Right atrium auricular region (tissue), 2 donors: ENCODE measurements at regions not wholly inside any gene's neighbourhood (a gene's known extent, or its start where the extent isn't known, plus 50 kb on each side); places are given as distances from the start of the nearest gene placed in this dataset.
"Not testable (repeated sequence)": the region's sequence is repeated elsewhere in the genome, so short reads cannot be mapped to it uniquely, and the experiment has no call there.

ENCODE experiments used
- DNase-seq: peaks from one replicate; pipeline ENCODE4 v3.0.0-alpha.2; 2019; ENCODE audit warnings: low spot score
- H3K27ac ChIP-seq, 2 donors: fragments of 200-600 bp; sonication (generic); 1 replicate in 1 of 2; 2 replicates in 1 of 2; pipeline ENCODE4 v1.5.1; 2016 to 2019
- H3K27me3 ChIP-seq, 2 donors: fragments of 200-600 bp; sonication (generic); one replicate each; pipeline versions ENCODE4 v1.5.1 to v1.6.0; 2017 to 2019
- H3K36me3 ChIP-seq: fragments of 200-600 bp; sonication (generic); one replicate; pipeline ENCODE4 v1.5.1; 2016
- H3K4me1 ChIP-seq, 2 donors: fragments of 200-600 bp; sonication (generic); one replicate each; pipeline versions ENCODE4 v1.5.1 to v1.6.0; 2017 to 2019
- H3K4me3 ChIP-seq, 2 donors: fragments of 200-600 bp; sonication (generic); 1 replicate in 1 of 2; 2 replicates in 1 of 2; pipeline ENCODE4 v1.5.1; 2017 to 2019; ENCODE audit warnings: mild to moderate bottlenecking in 1 of 2, moderate library complexity in 1 of 2
- H3K9me3 ChIP-seq, 2 donors: fragments of 200-600 bp; sonication (generic); one replicate each; pipeline ENCODE4 v1.5.1; 2019
- CTCF ChIP-seq, 2 donors: fragments of 200-600 bp; sonication (generic); IDR thresholded peaks; one replicate each; pipeline ENCODE4 v1.5.1; 2019; ENCODE audit warnings: antibody characterized with exemption in 2 of 2

GRCh38 chrX:42195506-42195905 is 272.2 kb upstream of the CASK start:
- Histone ChIP-seq H3K27ac (no peak overlapping the region), H3K4me3 (no peak overlapping the region), H3K36me3 (no peaks in the 10 kb centered on the region), H3K9me3 (peaks cover 0 to 5% of the 10 kb centered on the region in 2 donors), H3K4me1 (no peaks in the 10 kb centered on the region), H3K27me3 (no peaks in the 10 kb centered on the region)
- DNase-seq = no peak
- no peak for TF ChIP-seq CTCF (IDR thresholded peaks at IDR 0.05)

GRCh38 chrX:42189576-42189975 is 266.2 kb upstream of the CASK start:
- Histone ChIP-seq H3K9me3 (peaks cover 0 to 5% of the 10 kb centered on the region in 2 donors), H3K4me3 (no peak overlapping the region), H3K27ac (no peak overlapping the region), H3K4me1 (no peaks in the 10 kb centered on the region), H3K27me3 (no peaks in the 10 kb centered on the region), H3K36me3 (no peaks in the 10 kb centered on the region)
- TF ChIP-seq CTCF (IDR thresholded peaks at IDR 0.05) = no peak
- DNase-seq = no peak

GRCh38 chrX:42188730-42189129 is 265.4 kb upstream of the CASK start:
- H3K27me3 ChIP-seq = no peaks in the 10 kb centered on the region
- DNase-seq = no peak
- TF ChIP-seq CTCF (IDR thresholded peaks at IDR 0.05) = no peak
- no peak overlapping the region for H3K4me3 ChIP-seq
- no peaks in the 10 kb centered on the region for H3K4me1 ChIP-seq
- H3K36me3 ChIP-seq = no peaks in the 10 kb centered on the region
- H3K9me3 ChIP-seq = peaks cover 0 to 5% of the 10 kb centered on the region in 2 donors
- H3K27ac ChIP-seq = no peak overlapping the region

- no peaks in the 10 kb centered on the region for H3K36me3 ChIP-seq
- no peak for TF ChIP-seq CTCF (IDR thresholded peaks at IDR 0.05)
- no peak overlapping the region for H3K27ac ChIP-seq
- H3K4me3 ChIP-seq = no peak overlapping the region
- no peaks in the 10 kb centered on the region for H3K9me3 ChIP-seq
- H3K27me3 ChIP-seq = no peaks in the 10 kb centered on the region
- DNase-seq = no peak
- no peaks in the 10 kb centered on the region for H3K4me1 ChIP-seq
Observed at GRCh38 chrX:42176789-42177188, 253.4 kb upstream of the CASK start.

- Histone ChIP-seq H3K27me3 (no peaks in the 10 kb centered on the region), H3K9me3 (no peaks in the 10 kb centered on the region), H3K27ac (no peak overlapping the region), H3K4me3 (no peak overlapping the region), H3K4me1 (no peaks in the 10 kb centered on the region), H3K36me3 (no peaks in the 10 kb centered on the region)
- no peak for DNase-seq
- no peak for TF ChIP-seq CTCF (IDR thresholded peaks at IDR 0.05)
Observed at GRCh38 chrX:42175843-42176242, 252.5 kb upstream of the CASK start.

- H3K27me3 ChIP-seq, H3K27ac ChIP-seq, H3K4me1 ChIP-seq, H3K4me3 ChIP-seq, DNase-seq, H3K36me3 ChIP-seq: not testable (repeated sequence)
- peaks cover 0 to 20% of the 10 kb centered on the region in 2 donors for H3K9me3 ChIP-seq
Observed at GRCh38 chrX:42157923-42158322, 234.6 kb upstream of the CASK start.
